BLaER1 treated with 17β-estradiol and CSF1 and Interleukin-3, amounts not matched to agents 10 nM and 100 nM (cell line): ENCODE measurements at regions not wholly inside any gene's neighbourhood (a gene's known extent, or its start where the extent isn't known, plus 50 kb on each side); places are given as distances from the start of the nearest gene placed in this dataset.
"Not testable (repeated sequence)": the region's sequence is repeated elsewhere in the genome, so short reads cannot be mapped to it uniquely, and the experiment has no call there.

Source experiments
- H3K27ac ChIP-seq, 11 experiments: shearing (Covaris generic); formaldehyde crosslinking; 2 replicates each; pipeline ENCODE4 v1.8.1; 2022
- H3K27me3 ChIP-seq, 11 experiments: shearing (Covaris generic); formaldehyde crosslinking; 2 replicates each; pipeline ENCODE4 v1.8.1; 2022
- H3K36me3 ChIP-seq, 11 experiments: shearing (Covaris generic); formaldehyde crosslinking; 2 replicates each; pipeline ENCODE4 v1.8.1; 2022
- H3K4me1 ChIP-seq, 10 experiments: shearing (Covaris generic); formaldehyde crosslinking; 2 replicates each; pipeline ENCODE4 v1.8.1; 2022
- H3K4me2 ChIP-seq, 11 experiments: shearing (Covaris generic); formaldehyde crosslinking; 2 replicates each; pipeline ENCODE4 v1.8.1; 2022
- H3K4me3 ChIP-seq, 10 experiments: shearing (Covaris generic); formaldehyde crosslinking; 2 replicates each; pipeline ENCODE4 v1.8.1; 2022
- H3K9ac ChIP-seq, 11 experiments: shearing (Covaris generic); formaldehyde crosslinking; 2 replicates each; pipeline ENCODE4 v1.8.1; 2022
- H3K9me3 ChIP-seq, 11 experiments: shearing (Covaris generic); formaldehyde crosslinking; replicated peaks in 1 of 11; 2 replicates each; pipeline ENCODE4 v1.8.1; 2022
- H4K20me1 ChIP-seq, 11 experiments: shearing (Covaris generic); formaldehyde crosslinking; 2 replicates each; pipeline ENCODE4 v1.8.1; 2022
- Cebpa-rat ChIP-seq, 11 experiments: shearing (Covaris generic); IDR thresholded peaks; 2 replicates each; pipeline ENCODE4 v1.8.1; 2022

DNA sequence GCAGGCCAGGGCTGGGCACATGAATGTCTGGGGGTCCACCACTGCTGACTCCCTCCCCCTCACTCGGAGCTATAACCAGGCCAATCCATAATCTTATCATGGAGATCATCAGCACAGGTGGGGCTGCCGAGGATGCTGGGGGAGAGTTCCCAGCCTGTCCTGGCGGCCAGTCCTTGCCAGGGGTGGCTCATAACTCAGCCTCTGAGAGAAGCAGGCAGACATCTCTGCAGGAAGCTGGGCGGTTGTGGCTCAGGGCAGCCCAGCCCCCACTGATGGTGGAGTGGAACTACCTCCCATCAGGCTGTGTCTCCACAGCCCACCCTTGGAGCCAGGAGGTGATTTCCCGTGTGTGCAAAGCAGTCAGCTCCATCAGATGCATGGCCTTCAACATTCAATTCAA is 109.4 kb upstream of the ZNF92 start:
- H3K27me3 ChIP-seq, result no peaks in the 10 kb centered on the region
- H3K4me3 ChIP-seq, result no peak overlapping the region
- H3K27ac ChIP-seq, result no peak overlapping the region
- H3K9me3 ChIP-seq, result no peaks in the 10 kb centered on the region
- TF ChIP-seq Cebpa-rat (IDR thresholded peaks at IDR 0.05), result no peak
- 0 out of 20 replicates have a peak, but pooled peaks cover 0 to 3% (median 0%) of the 10 kb centered on the region in 10 experiments for H3K4me1 ChIP-seq
- no peak overlapping the region for H3K9ac ChIP-seq
- H3K4me2 ChIP-seq, result no peak overlapping the region
- no peaks in the 10 kb centered on the region for H4K20me1 ChIP-seq
- H3K36me3 ChIP-seq, result no peaks in the 10 kb centered on the region

DNA sequence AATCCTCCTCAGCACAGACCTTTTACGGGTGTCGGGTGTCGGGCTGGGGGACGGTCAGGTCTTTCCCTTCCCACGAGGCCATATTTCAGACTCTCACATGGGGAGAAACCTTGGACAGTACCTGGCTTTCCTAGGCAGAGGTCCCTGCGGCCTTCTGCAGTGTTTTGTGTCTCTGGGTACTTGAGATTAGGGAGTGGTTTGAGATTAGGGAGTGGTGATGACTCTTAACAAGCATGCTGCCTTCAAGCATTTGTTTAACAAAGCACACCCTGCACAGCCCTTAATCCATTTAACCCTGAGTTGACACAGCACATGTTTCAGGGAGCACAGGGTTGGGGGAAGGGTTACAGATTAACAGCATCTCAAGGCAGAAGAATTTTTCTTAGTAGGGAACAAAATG is 113.0 kb upstream of the ZNF92 start:
- H3K4me1 ChIP-seq, H3K9ac ChIP-seq, H3K36me3 ChIP-seq, H3K4me3 ChIP-seq, H3K4me2 ChIP-seq, H3K9me3 ChIP-seq, H4K20me1 ChIP-seq, H3K27ac ChIP-seq, H3K27me3 ChIP-seq: not testable (repeated sequence)

DNA sequence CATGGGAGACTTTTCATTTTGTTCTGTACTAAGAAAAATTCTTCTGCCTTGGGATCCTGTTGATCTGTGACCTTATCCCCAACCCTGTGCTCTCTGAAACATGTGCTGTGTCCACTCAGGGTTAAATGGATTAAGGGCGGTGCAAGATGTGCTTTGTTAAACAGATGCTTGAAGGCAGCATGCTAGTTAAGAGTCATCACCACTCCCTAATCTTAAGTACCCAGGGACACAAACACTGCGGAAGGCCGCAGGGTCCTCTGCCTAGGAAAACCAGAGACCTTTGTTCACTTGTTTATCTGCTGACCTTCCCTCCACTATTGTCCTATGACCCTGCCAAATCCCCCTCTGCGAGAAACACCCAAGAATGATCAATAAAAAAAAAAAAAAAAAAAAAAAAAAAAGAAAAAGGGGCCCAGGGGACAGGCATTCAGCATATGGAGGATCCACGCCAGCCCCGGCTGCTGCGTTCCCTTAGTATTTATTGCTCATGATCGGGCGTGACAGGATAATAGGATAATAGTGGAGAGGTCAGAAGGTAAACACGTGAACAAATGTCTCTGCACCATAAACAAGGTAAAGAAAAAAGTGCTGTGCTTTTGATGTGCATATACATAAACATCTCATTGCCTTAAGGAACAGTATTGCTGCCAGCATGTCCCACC is 113.7 kb upstream of the ZNF92 start:
- not testable (repeated sequence) for H3K9me3 ChIP-seq, H4K20me1 ChIP-seq, H3K27me3 ChIP-seq, H3K27ac ChIP-seq, H3K36me3 ChIP-seq, H3K9ac ChIP-seq, H3K4me2 ChIP-seq, H3K4me1 ChIP-seq, H3K4me3 ChIP-seq

DNA sequence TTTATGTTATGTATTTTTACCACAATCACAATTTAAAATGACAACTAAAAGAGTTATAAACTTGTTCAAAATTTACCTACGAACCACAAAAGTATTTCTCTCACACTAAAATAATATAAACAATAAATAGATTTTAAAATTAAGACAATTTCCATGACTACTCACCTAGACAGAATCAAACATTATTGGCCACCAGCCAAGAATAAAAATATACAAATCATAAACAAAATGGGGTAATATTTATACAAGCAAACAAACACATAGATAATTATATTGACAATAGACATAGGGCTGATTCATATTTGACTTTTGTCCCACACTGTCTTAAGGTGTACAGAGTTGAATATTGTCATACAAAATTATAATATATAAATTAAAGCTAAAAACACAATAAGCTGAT is 119.6 kb upstream of the ZNF92 start:
- Histone ChIP-seq H3K4me3 (no peak overlapping the region), H3K9me3 (peaks cover 8 to 22% (median 15%) of the 10 kb centered on the region in 11 experiments; a peak in 17 of 22 replicates), H3K4me2 (no peak overlapping the region), H3K27me3 (no peaks in the 10 kb centered on the region), H4K20me1 (no peaks in the 10 kb centered on the region), H3K4me1 (no peaks in the 10 kb centered on the region), H3K27ac (no peak overlapping the region), H3K36me3 (no peaks in the 10 kb centered on the region), H3K9ac (no peak overlapping the region)
- TF ChIP-seq Cebpa-rat (IDR thresholded peaks at IDR 0.05), result no peak

DNA sequence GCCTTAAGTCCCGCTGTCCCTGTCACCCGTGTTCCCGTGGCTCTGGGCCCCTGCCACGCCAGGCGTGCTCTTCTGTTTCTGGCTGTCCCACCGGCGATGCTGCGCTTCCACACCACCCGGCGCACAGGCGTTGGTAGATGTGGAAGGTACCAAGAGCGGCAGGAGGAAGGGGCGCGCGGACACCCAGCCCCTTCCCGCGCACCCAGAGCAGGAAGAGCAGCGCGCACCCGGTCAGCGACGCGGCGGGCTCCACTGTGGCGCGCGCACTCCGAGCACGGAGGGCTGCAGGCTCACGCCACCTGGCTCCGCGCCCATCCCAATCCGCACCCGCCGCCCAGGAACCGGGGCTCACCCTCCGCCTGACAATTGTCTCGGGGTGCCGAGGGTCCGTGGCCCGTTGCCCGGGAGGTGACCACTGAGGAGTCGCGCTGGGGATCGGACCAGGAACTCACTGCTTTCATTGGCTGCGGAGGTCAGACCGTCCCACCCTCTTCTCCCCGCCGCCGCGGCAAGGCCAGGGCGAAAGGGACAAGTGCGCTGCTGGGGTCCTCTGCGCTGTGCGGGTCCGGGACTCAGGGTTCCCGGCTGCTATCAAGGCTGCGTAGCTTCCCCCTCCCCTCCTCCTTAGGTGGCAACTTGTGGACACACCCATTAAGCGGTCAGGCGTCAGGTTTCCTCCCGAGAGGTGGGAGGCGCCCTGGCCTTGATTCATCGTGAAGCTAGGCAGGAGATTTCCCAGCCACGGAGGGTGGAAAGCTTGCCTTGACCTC is 121.6 kb upstream of the ZNF92 start:
- Histone ChIP-seq H3K27me3 (no peaks in the 10 kb centered on the region), H3K9ac (no peak overlapping the region), H3K4me1 (peaks cover 0 to 4% (median 0%) of the 10 kb centered on the region in 10 experiments; a peak in 4 of 20 replicates), H3K4me2 (no peak overlapping the region), H4K20me1 (no peaks in the 10 kb centered on the region), H3K9me3 (peaks cover 8 to 18% (median 11%) of the 10 kb centered on the region in 11 experiments; a peak in 17 of 22 replicates), H3K4me3 (no peak overlapping the region), H3K36me3 (no peaks in the 10 kb centered on the region), H3K27ac (no peak overlapping the region)
- no peak for TF ChIP-seq Cebpa-rat (IDR thresholded peaks at IDR 0.05)

DNA sequence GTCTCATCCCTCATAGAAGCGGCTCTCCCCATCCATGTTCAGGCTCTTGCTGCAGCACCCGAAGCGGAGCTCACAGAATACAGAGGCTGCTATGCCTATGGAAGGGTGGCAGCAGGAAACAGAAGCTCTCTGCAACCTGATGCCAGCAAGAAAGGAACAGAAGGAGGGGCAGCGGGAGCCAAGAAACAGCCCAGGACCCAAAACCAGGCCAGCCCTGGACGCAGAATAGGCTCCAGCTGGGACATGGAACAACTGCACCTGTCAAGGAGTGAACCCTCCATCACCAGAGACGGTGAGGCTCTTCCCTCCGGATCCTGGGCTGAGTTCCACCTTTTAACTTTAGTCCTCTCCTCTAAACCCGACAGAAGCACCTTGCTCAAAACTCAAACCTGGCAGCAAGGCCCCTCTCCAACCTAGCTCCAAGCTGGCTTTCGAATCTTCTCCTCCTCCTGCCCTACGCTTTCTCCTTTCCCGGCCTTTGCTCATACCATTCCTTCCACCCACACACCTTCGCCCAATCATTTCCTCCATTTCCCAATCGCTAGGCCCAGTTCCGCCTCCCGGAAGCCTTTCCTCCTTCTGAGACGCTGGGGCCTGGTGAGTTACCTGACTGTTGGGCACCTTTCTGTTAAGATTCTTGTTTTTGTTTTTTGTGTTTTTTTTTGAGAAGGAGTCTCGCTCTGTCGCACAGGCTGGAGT is 122.8 kb upstream of the ZNF92 start:
- TF ChIP-seq Cebpa-rat (IDR thresholded peaks at IDR 0.05), result no peak
- peaks cover 8 to 18% (median 11%) of the 10 kb centered on the region in 11 experiments; a peak in 17 of 22 replicates for H3K9me3 ChIP-seq
- H3K4me1 ChIP-seq, result peaks cover 0 to 6% (median 0%) of the 10 kb centered on the region in 10 experiments; a peak in 4 of 20 replicates
- no peaks in the 10 kb centered on the region for H3K27me3 ChIP-seq
- H3K27ac ChIP-seq, result no peak overlapping the region
- no peaks in the 10 kb centered on the region for H4K20me1 ChIP-seq
- no peak overlapping the region for H3K9ac ChIP-seq
- no peak overlapping the region for H3K4me3 ChIP-seq
- H3K36me3 ChIP-seq, result no peaks in the 10 kb centered on the region
- H3K4me2 ChIP-seq, result no peak overlapping the region

DNA sequence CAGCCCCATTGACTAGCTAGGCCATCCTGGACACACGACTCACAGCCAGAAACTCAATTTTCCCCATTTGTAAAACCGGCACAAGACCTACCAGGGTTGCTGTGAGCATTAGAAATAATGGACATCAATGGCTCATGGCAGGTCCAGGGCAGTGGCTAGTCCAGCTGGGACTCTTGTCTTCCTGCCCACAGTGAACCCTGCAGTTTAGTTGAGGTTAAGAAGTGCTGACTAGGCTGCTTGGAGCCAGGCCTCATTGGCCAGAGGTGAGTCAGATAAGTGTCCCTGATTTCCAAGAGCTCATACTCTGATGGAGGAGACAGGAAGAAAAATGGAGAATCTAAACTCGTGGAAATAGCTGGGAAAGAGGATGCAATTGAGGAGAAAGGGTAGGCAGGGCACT is 123.4 kb upstream of the ZNF92 start:
- H3K9me3 ChIP-seq, result peaks cover 8 to 18% (median 11%) of the 10 kb centered on the region in 11 experiments; a peak in 17 of 22 replicates
- no peak overlapping the region for H3K4me2 ChIP-seq
- H3K27ac ChIP-seq, result no peak overlapping the region
- no peaks in the 10 kb centered on the region for H4K20me1 ChIP-seq
- no peak for TF ChIP-seq Cebpa-rat (IDR thresholded peaks at IDR 0.05)
- H3K4me1 ChIP-seq, result peaks cover 0 to 6% (median 0%) of the 10 kb centered on the region in 10 experiments; a peak in 4 of 20 replicates
- no peak overlapping the region for H3K4me3 ChIP-seq
- H3K27me3 ChIP-seq, result no peaks in the 10 kb centered on the region
- no peaks in the 10 kb centered on the region for H3K36me3 ChIP-seq
- no peak overlapping the region for H3K9ac ChIP-seq

DNA sequence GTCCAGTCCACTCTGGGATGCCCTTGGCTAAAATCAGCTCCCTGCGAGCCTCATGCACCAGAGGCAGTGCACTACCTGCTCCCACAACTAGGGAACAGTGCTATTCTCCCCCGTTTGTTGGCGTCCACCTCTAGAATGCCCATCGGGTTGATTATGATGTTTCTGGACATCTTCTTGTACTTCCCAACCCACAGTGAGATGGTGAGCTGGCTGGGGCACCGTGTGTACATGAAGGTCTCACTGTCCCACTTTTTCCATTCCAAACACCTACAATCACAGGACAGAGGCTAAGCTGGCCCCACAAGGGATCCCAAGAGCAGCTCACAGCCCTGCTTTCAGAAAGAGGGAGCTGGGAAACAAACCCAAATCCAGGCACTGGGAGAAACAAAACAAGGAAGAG is 126.2 kb upstream of the ZNF92 start:
- no peak for TF ChIP-seq Cebpa-rat (IDR thresholded peaks at IDR 0.05)
- no peaks in the 10 kb centered on the region for H3K27me3 ChIP-seq
- peaks cover 8 to 15% (median 10%) of the 10 kb centered on the region in 11 experiments; a peak in 17 of 22 replicates for H3K9me3 ChIP-seq
- peaks cover 0 to 6% (median 0%) of the 10 kb centered on the region in 10 experiments; a peak in 4 of 20 replicates for H3K4me1 ChIP-seq
- H3K9ac ChIP-seq, result no peak overlapping the region
- no peak overlapping the region for H3K27ac ChIP-seq
- no peaks in the 10 kb centered on the region for H3K36me3 ChIP-seq
- H4K20me1 ChIP-seq, result no peaks in the 10 kb centered on the region
- H3K4me3 ChIP-seq, result no peak overlapping the region
- H3K4me2 ChIP-seq, result peak overlapping the region in 2 of 11 experiments; percentile 38 to 50; a peak in 4 of 22 replicates

DNA sequence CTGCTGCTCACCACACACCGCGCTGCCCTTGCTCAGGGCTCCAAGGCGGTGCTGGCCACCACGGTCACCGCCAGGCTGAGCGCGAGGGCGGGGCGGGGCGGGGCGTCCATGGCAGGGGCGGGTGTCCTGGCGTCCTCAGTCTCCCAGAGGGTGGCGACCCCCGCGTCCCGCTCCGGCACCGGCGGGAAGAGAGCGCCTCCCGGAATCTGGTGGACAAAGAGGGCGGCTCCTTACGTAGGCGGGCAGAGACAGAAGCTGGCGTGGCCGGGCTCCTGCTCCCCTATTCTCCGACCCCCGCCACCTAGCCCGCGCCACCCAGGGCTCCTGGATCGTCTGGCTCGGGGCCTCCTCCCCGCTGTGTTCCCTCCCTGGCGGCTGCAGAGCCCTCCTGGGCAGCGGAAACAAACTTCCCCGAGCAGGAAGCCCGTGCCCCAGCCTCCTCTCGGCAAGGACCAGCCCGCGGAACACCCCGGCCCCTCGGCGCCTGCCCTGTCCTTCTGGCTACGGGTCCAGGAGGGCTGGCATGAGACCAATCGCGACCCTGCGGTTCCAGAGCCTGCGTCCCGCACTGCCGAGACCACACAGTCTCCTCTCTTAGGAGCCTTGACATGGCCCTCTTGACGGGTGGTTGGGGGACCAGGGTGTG is 133.8 kb upstream of the ZNF92 start:
- TF ChIP-seq Cebpa-rat (IDR thresholded peaks at IDR 0.05), result no peak
- Histone ChIP-seq H3K36me3 (no peaks in the 10 kb centered on the region), H3K9me3 (peaks cover 23 to 50% (median 40%) of the 10 kb centered on the region in 11 experiments), H3K4me2 (no peak overlapping the region), H3K4me3 (no peak overlapping the region), H3K4me1 (peaks cover 0 to 11% (median 6%) of the 10 kb centered on the region in 10 experiments; a peak in 9 of 20 replicates), H4K20me1 (no peaks in the 10 kb centered on the region), H3K9ac (no peak overlapping the region), H3K27me3 (no peaks in the 10 kb centered on the region), H3K27ac (no peak overlapping the region)
